ENCODE measurements at regions not wholly inside any gene's neighbourhood (a gene's known extent, or its start where the extent isn't known, plus 50 kb on each side); places are given as distances from the start of the nearest gene placed in this dataset.

- TF ChIP-seq ZNF674 (CRISPR knock-in tag; IDR thresholded peaks at IDR 0.05; ENCODE audit: low read depth) (no peak), ZNF414 (CRISPR knock-in tag; IDR thresholded peaks at IDR 0.05) (no peak), ZNF746 (CRISPR knock-in tag; IDR thresholded peaks at IDR 0.05) (no peak), U2AF2 (IDR thresholded peaks at IDR 0.05; ENCODE audit: low read depth, low read length) (no peak), JUN (CRISPR knock-in tag; IDR thresholded peaks at IDR 0.05) (no peak), MAFK (conservative IDR thresholded peaks at IDR 0.05 in 1 of 2, IDR thresholded peaks at IDR 0.05 in 1 of 2; ENCODE audit: low read length in 2 of 2) (no peak)
These were observed 223.4 kb downstream of the SPTSSA start for GRCh38 chr14:34238610-34239009.

Measured in HepG2 (cell line).